ENCODE measurements at regions not wholly inside any gene's neighbourhood (a gene's known extent, or its start where the extent isn't known, plus 50 kb on each side); places are given as distances from the start of the nearest gene placed in this dataset.

DNA sequence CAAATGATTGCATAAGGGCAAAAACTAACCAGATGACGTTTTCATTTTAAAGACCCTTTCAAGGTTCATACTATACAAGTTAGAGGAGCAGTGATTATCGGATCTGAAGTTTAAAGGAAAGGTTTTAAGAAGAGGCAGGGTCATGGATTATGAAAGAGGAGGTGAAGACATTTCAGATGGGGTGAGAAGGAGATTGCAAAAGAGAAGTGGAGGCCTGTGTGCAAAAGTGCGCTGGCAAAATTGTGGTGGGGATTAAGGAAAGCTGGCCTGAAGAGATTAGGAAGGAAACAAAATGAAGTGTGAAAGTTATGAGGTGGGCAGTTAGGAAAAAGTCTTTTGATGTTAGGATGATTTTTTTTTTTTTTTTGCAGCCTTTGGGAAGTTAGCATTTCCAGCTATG, 935.7 kb upstream of the FAM98A start:
- no TSS peak for BruUV-seq (replicated peaks)
- no peak overlapping the region for H3K27ac Mint-ChIP-seq (ENCODE audit: unreplicated experiment)

DNA sequence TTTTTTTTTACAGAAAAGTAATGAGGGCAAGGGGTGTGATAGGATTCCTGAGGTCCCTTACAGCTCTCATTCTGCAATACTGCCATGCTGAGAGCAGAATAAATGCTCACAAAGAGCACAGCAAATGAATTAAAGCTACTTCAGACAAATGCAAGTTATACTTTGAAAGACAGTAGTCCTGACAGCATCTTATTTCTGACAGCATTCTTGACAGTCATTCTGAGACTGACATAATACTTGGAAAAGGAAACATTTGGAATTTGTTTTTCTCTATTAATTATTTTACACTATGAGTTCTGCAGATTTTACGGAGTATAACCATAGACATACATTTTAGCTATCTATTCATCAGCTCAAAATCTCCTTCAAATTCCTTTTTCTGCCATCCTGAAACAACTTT, 935.2 kb upstream of the FAM98A start:
- Histone ChIP-seq H3K4me3 (ENCODE audit: low read depth, low read length) (no peak overlapping the region), H3K4me1 (peaks cover 8% of the 10 kb centered on the region; the same call in 1 of the 2 replicates), H3K27me3 (replicated peaks; ENCODE audit: control insufficient read depth, insufficient read depth, low read length) (no peaks in the 10 kb centered on the region), H3K9me3 (no peaks in the 10 kb centered on the region), H3K36me3 (ENCODE audit: control insufficient read depth, insufficient read depth, low read length) (no peaks in the 10 kb centered on the region)
- Mint-ChIP-seq H3K36me3 (ENCODE audit: insufficient read depth, unreplicated experiment) (no peaks in the 10 kb centered on the region), H3K4me1 (ENCODE audit: low read depth, unreplicated experiment) (no peaks in the 10 kb centered on the region), H3K27me3 (ENCODE audit: insufficient read depth, unreplicated experiment) (no peaks in the 10 kb centered on the region), H3K9me3 (ENCODE audit: unreplicated experiment) (peaks cover 18% of the 10 kb centered on the region), H3K27ac (ENCODE audit: unreplicated experiment) (no peak overlapping the region), H3K4me3 (ENCODE audit: unreplicated experiment) (no peak overlapping the region)
- intact Hi-C loops (cut with micrococcal nuclease; ENCODE audit: unreplicated experiment): no loop called here
- ChIA-PET POLR2A (no interaction called here), CTCF (no interaction called here)
- no TSS peak for BruUV-seq (replicated peaks)
- TF ChIP-seq, protein P1, sequence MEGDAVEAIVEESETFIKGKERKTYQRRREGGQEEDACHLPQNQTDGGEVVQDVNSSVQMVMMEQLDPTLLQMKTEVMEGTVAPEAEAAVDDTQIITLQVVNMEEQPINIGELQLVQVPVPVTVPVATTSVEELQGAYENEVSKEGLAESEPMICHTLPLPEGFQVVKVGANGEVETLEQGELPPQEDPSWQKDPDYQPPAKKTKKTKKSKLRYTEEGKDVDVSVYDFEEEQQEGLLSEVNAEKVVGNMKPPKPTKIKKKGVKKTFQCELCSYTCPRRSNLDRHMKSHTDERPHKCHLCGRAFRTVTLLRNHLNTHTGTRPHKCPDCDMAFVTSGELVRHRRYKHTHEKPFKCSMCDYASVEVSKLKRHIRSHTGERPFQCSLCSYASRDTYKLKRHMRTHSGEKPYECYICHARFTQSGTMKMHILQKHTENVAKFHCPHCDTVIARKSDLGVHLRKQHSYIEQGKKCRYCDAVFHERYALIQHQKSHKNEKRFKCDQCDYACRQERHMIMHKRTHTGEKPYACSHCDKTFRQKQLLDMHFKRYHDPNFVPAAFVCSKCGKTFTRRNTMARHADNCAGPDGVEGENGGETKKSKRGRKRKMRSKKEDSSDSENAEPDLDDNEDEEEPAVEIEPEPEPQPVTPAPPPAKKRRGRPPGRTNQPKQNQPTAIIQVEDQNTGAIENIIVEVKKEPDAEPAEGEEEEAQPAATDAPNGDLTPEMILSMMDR (IDR thresholded peaks at IDR 0.05; ENCODE audit: insufficient read depth in 1 of 2, low read depth in 1 of 2, low read length in 1 of 2, severe bottlenecking in 1 of 2, unreplicated experiment in 1 of 2): no peak
- DNase-seq: no peak

More for the DNA sequence above, 935.7 kb upstream of the FAM98A start:
- H3K9me3 Mint-ChIP-seq (ENCODE audit: unreplicated experiment): peaks cover 23% of the 10 kb centered on the region
- H3K4me1 Mint-ChIP-seq (ENCODE audit: low read depth, unreplicated experiment): no peaks in the 10 kb centered on the region
- Histone ChIP-seq H3K4me3 (ENCODE audit: low read depth, low read length) (no peak overlapping the region), H3K9me3 (no peaks in the 10 kb centered on the region; the same call in 1 of the 2 replicates), H3K27me3 (replicated peaks; ENCODE audit: control insufficient read depth, insufficient read depth, low read length) (no peaks in the 10 kb centered on the region), H3K4me1 (peaks cover 8% of the 10 kb centered on the region; the same call in 1 of the 2 replicates), H3K36me3 (ENCODE audit: control insufficient read depth, insufficient read depth, low read length) (no peaks in the 10 kb centered on the region)
- H3K27me3 Mint-ChIP-seq (ENCODE audit: insufficient read depth, unreplicated experiment): no peaks in the 10 kb centered on the region
- H3K36me3 Mint-ChIP-seq (ENCODE audit: insufficient read depth, unreplicated experiment): no peaks in the 10 kb centered on the region
- no peak overlapping the region for H3K4me3 Mint-ChIP-seq (ENCODE audit: unreplicated experiment)
- ChIA-PET POLR2A (no interaction called here), CTCF (no interaction called here)
- intact Hi-C loops (cut with micrococcal nuclease; ENCODE audit: unreplicated experiment): no loop called here
- DNase-seq: no peak
- TF ChIP-seq, protein P1 (IDR thresholded peaks at IDR 0.05; ENCODE audit: insufficient read depth in 1 of 2, low read depth in 1 of 2, low read length in 1 of 2, severe bottlenecking in 1 of 2, unreplicated experiment in 1 of 2): no peak

DNA sequence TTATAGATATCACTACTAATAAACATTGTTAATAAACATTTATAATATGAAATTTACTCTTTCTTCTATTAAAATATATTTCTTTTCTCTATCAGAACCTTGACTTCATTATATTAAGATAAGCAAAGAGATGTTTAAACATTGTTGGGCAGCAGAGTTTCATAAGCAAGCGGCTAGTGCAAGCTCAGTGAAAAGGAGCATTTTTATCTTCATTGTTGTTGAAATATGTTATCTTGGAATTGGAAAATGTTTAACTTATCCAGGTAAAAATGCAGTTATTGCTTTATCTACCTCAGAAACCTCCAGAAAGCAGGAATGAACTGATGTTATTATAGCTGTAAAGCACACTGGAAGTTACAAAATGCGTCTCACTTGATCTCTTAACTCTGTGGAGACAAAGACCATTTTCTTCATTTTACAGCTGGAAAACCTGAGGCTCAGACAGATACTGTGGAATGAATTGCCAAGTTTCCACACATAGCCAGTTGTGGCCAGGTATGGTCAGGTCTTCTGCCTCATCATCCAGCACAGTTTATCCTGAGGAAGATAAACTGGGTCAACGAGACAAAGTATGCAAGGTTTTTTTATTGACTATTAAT, 934.6 kb upstream of the FAM98A start:
- intact Hi-C loops (cut with micrococcal nuclease; ENCODE audit: unreplicated experiment): no loop called here
- Mint-ChIP-seq H3K4me1 (ENCODE audit: low read depth, unreplicated experiment) (no peaks in the 10 kb centered on the region), H3K9me3 (ENCODE audit: unreplicated experiment) (peaks cover 12% of the 10 kb centered on the region), H3K36me3 (ENCODE audit: insufficient read depth, unreplicated experiment) (no peaks in the 10 kb centered on the region), H3K27me3 (ENCODE audit: insufficient read depth, unreplicated experiment) (no peaks in the 10 kb centered on the region), H3K4me3 (ENCODE audit: unreplicated experiment) (no peak overlapping the region), H3K27ac (ENCODE audit: unreplicated experiment) (no peak overlapping the region)
- H3K27me3 ChIP-seq (replicated peaks; ENCODE audit: control insufficient read depth, insufficient read depth, low read length): no peaks in the 10 kb centered on the region
- no peaks in the 10 kb centered on the region for H3K9me3 ChIP-seq
- BruUV-seq (replicated peaks): no TSS peak
- TF ChIP-seq, protein P1 (IDR thresholded peaks at IDR 0.05; ENCODE audit: insufficient read depth in 1 of 2, low read depth in 1 of 2, low read length in 1 of 2, severe bottlenecking in 1 of 2, unreplicated experiment in 1 of 2): no peak
- H3K36me3 ChIP-seq (ENCODE audit: control insufficient read depth, insufficient read depth, low read length): no peaks in the 10 kb centered on the region
- H3K4me1 ChIP-seq: peaks cover 8% of the 10 kb centered on the region; the same call in 1 of the 2 replicates
- ChIA-PET POLR2A (no interaction called here), CTCF (no interaction called here)
- no peak for DNase-seq
- no peak overlapping the region for H3K4me3 ChIP-seq (ENCODE audit: low read depth, low read length)

All from Caco-2 (cell line).